HCT116 (cell line): ENCODE measurements at regions not wholly inside any gene's neighbourhood (a gene's known extent, or its start where the extent isn't known, plus 50 kb on each side); places are given as distances from the start of the nearest gene placed in this dataset.

Experiments
- ATAC-seq: fragments of 200-7000 bp; cut with Tn5 transposase; 2 replicates; pipeline ENCODE4 v1.9.1; 2020; ENCODE audit warnings: mild to moderate bottlenecking, moderate library complexity
- BruUV-seq: library from RNA; stranded (reverse); fragments of 400-500 nt; replicated peaks from 2 replicates; lab custom pipeline; 2021; lab: Mats Ljungman, UMichigan
- CTCF ChIA-PET: fragments of 300-600 bp; sonication (Branson Sonifier 250); formaldehyde crosslinking; loops from one replicate; lab custom pipeline; 2021; ENCODE audit warnings: antibody characterized with exemption; lab: Charles Lee
- POLR2A ChIA-PET: fragments of 300-600, 350-600 bp; sonication (Branson Sonifier 250); formaldehyde crosslinking; loops from one replicate; lab custom pipeline; 2021; ENCODE audit warnings: antibody characterized with exemption; lab: Charles Lee
- RAD21 ChIA-PET, 2 experiments: fragments of 300-600 bp; sonication (Branson Sonifier 250); formaldehyde crosslinking; loops; one replicate each; lab custom pipeline; 2023; ENCODE audit warnings: low total read pairs in 2 of 2; ENCODE audit not compliant: uncharacterized antibody in 2 of 2, unreplicated experiment in 2 of 2, low non-redundant PET in 1 of 2; lab: Charles Lee
- DNase-seq: peaks from one replicate; pipeline ENCODE4 v3.0.0-alpha.2; 2010; ENCODE audit warnings: low read depth, low spot score
- H2AFZ ChIP-seq: fragments of 200-600 bp; shearing (Covaris generic), sonication (generic); 2 replicates; pipeline ENCODE4 v1.6.1; 2017; ENCODE audit warnings: low read depth, mixed run types, mixed read lengths, antibody characterized with exemption, low read length; ENCODE audit not compliant: poor library complexity, severe bottlenecking
- H3K27ac ChIP-seq: 2 replicates; pipeline ENCODE4 v1.5.1; 2012; ENCODE audit warnings: low read depth, low read length
- H3K27me3 ChIP-seq: fragments of 200-600 bp; sonication (generic); 2 replicates; pipeline ENCODE4 v1.6.1; 2016; ENCODE audit warnings: mixed run types, low read length, mixed read lengths; ENCODE audit not compliant: insufficient read depth
- H3K36me3 ChIP-seq, 2 experiments: fragments of 200-500 bp in 1 of 2; fragments of 200-600 bp in 1 of 2; sonication (Bioruptor generic) in 1 of 2; sonication (generic) in 1 of 2; 2 replicates each; pipeline versions ENCODE4 v1.5.1 to v1.6.1; 2014 to 2016; ENCODE audit warnings: low read length in 2 of 2, inconsistent platforms in 1 of 2, mixed read lengths in 1 of 2, mixed run types in 1 of 2; ENCODE audit not compliant: insufficient read depth in 2 of 2, control insufficient read depth in 1 of 2
- H3K4me1 ChIP-seq, 2 experiments: fragments of 200-600 bp in 1 of 2; sonication (generic) in 1 of 2; 2 replicates each; pipeline versions ENCODE4 v1.5.1 to v1.6.1; 2012 to 2017; ENCODE audit warnings: low read length in 2 of 2, inconsistent platforms in 1 of 2, mild to moderate bottlenecking in 1 of 2, mixed read lengths in 1 of 2, mixed run types in 1 of 2, moderate library complexity in 1 of 2; ENCODE audit not compliant: insufficient read depth in 2 of 2, control insufficient read depth in 1 of 2
- H3K4me2 ChIP-seq: fragments of 200-600 bp; sonication (generic); 2 replicates; pipeline ENCODE4 v1.6.1; 2017; ENCODE audit warnings: mixed run types, low read length, mixed read lengths
- H3K4me3 ChIP-seq, 2 experiments: fragments of 200-600 bp in 1 of 2; sonication (generic) in 1 of 2; replicated peaks in 1 of 2; 2 replicates each; pipeline ENCODE4 v1.5.1; 2011 to 2016; ENCODE audit warnings: low read length in 2 of 2, control low read depth in 1 of 2, low read depth in 1 of 2, mild to moderate bottlenecking in 1 of 2, mixed read lengths in 1 of 2, mixed run types in 1 of 2
- H3K79me2 ChIP-seq: fragments of 200-600 bp; sonication (generic); 2 replicates; pipeline ENCODE4 v1.6.1; 2017; ENCODE audit warnings: mild to moderate bottlenecking, mixed run types, low read length, moderate library complexity, mixed read lengths; ENCODE audit not compliant: insufficient read depth
- H3K9ac ChIP-seq: fragments of 200-600 bp; sonication (generic); 2 replicates; pipeline ENCODE4 v1.6.1; 2016; ENCODE audit warnings: low read length, mixed read lengths
- H3K9me2 ChIP-seq: fragments of 200-600 bp; sonication (generic), shearing (Covaris generic); 2 replicates; pipeline ENCODE4 v1.6.1; 2017; ENCODE audit warnings: mixed run types, mild to moderate bottlenecking, moderate library complexity; ENCODE audit not compliant: insufficient read depth
- H3K9me3 ChIP-seq, 2 experiments: fragments of 200-500 bp in 1 of 2; fragments of 200-600 bp in 1 of 2; sonication (Bioruptor generic) in 1 of 2; sonication (generic) in 1 of 2; 2 replicates each; pipeline ENCODE4 v1.6.1; 2014 to 2017; ENCODE audit warnings: low read length in 2 of 2, mixed read lengths in 2 of 2, inconsistent platforms in 1 of 2, low read depth in 1 of 2, mild to moderate bottlenecking in 1 of 2, mixed run types in 1 of 2, moderate library complexity in 1 of 2; ENCODE audit not compliant: control insufficient read depth in 1 of 2, insufficient read depth in 1 of 2
- H4K20me1 ChIP-seq: fragments of 200-600 bp; sonication (generic), shearing (Covaris generic); 2 replicates; pipeline ENCODE4 v1.6.1; 2017; ENCODE audit warnings: mixed run types, mild to moderate bottlenecking, moderate library complexity; ENCODE audit not compliant: insufficient read depth
- EGR1 ChIP-seq: IDR thresholded peaks from 2 replicates; pipeline ENCODE4 v1.6.1; 2012; ENCODE audit warnings: low read depth
- ELF1 ChIP-seq: IDR thresholded peaks from 2 replicates; pipeline ENCODE4 v1.6.1; 2012; ENCODE audit warnings: low read depth, borderline replicate concordance
- EZH2 ChIP-seq: fragments of 200-600 bp; sonication (generic); IDR thresholded peaks from 2 replicates; pipeline ENCODE4 v1.6.1; 2017; ENCODE audit warnings: antibody characterized with exemption, mixed run types
- EZH2phosphoT487 ChIP-seq: fragments of 200-600 bp; IDR thresholded peaks from 2 replicates; pipeline ENCODE4 v1.6.1; 2018; ENCODE audit warnings: antibody characterized with exemption, borderline replicate concordance
- POLR2A ChIP-seq: IDR thresholded peaks from 2 replicates; pipeline ENCODE4 v1.7.0; 2011; ENCODE audit warnings: borderline replicate concordance; ENCODE audit not compliant: insufficient read depth, insufficient read length; ENCODE audit errors: extremely low read depth
- REST ChIP-seq: IDR thresholded peaks from 2 replicates; pipeline ENCODE4 v1.6.1; 2012; ENCODE audit warnings: low read depth
- SP1 ChIP-seq: IDR thresholded peaks from 2 replicates; pipeline ENCODE4 v1.6.1; 2012; ENCODE audit warnings: low read depth
- TCF7L2 ChIP-seq: IDR thresholded peaks from 2 replicates; pipeline ENCODE4 v1.7.0; 2011; ENCODE audit warnings: borderline replicate concordance, inconsistent platforms; ENCODE audit not compliant: insufficient read depth, insufficient read length; ENCODE audit errors: extremely low read depth
- YY1 ChIP-seq: IDR thresholded peaks from 2 replicates; pipeline ENCODE4 v1.6.1; 2011; ENCODE audit warnings: low read length, low read depth, moderate library complexity, mild to moderate bottlenecking; ENCODE audit not compliant: insufficient replicate concordance; ENCODE audit errors: extremely low read depth
- ZBTB33 ChIP-seq: IDR thresholded peaks from 2 replicates; pipeline ENCODE4 v1.6.1; 2011; ENCODE audit warnings: mild to moderate bottlenecking, low read length, moderate library complexity; ENCODE audit not compliant: insufficient replicate concordance; ENCODE audit errors: extremely low read depth
- intact Hi-C: fragments of 100-400 bp; cut with micrococcal nuclease; formaldehyde crosslinking; loops from 2 replicates; pipeline ENCODE4 v1.10.0; 2022

GRCh38 chr14:66009089-66009488, 477.1 kb upstream of the CCDC196 start:
- ChIA-PET CTCF (interaction anchor here (1.1 to 1.3 kb wide), 2 partner anchors 49 to 594 kb away, joined by 3 to 5 read pairs; no protein-coding TSS in a partner anchor), RAD21 (no interaction called here), POLR2A (no interaction called here)
- no peaks in the 10 kb centered on the region for H4K20me1 ChIP-seq
- H3K4me1 ChIP-seq, result peaks cover 2 to 9% of the 10 kb centered on the region in 2 experiments; a peak in 2 of 4 replicates
- H3K4me3 ChIP-seq, result no peak overlapping the region
- BruUV-seq, result no TSS peak
- H2AFZ ChIP-seq, result no peak overlapping the region
- no peaks in the 10 kb centered on the region for H3K36me3 ChIP-seq
- no peaks in the 10 kb centered on the region for H3K9me3 ChIP-seq
- no peak for TF ChIP-seq YY1
- no peak for TF ChIP-seq EZH2phosphoT487
- no peak for TF ChIP-seq ZBTB33
- no peak for TF ChIP-seq EGR1
- no peak for TF ChIP-seq ELF1
- TF ChIP-seq TCF7L2, result no peak
- no peak for TF ChIP-seq POLR2A
- no peak for TF ChIP-seq EZH2
- no peak overlapping the region for H3K9ac ChIP-seq
- no peaks in the 10 kb centered on the region for H3K27me3 ChIP-seq
- DNase-seq (peak; percentile 13), ATAC-seq (peak; percentile 72)
- H3K79me2 ChIP-seq, result no peaks in the 10 kb centered on the region
- intact Hi-C loops, result no loop called here
- no peaks in the 10 kb centered on the region for H3K9me2 ChIP-seq
- H3K4me2 ChIP-seq, result peak overlapping the region; percentile 0; the same call in 1 of the 2 replicates
- no peak overlapping the region for H3K27ac ChIP-seq

- TF ChIP-seq SP1, result no peak
- TF ChIP-seq REST, result no peak
- TF ChIP-seq POLR2A, result no peak
- no peak for TF ChIP-seq TCF7L2
- Histone ChIP-seq H2AFZ (no peak overlapping the region), H3K9me2 (no peaks in the 10 kb centered on the region), H3K27ac (no peak overlapping the region), H3K4me3 (no peak overlapping the region), H3K79me2 (no peaks in the 10 kb centered on the region), H3K4me2 (no peak overlapping the region), H3K27me3 (no peaks in the 10 kb centered on the region), H3K36me3 (no peaks in the 10 kb centered on the region), H3K4me1 (peaks cover 2 to 9% of the 10 kb centered on the region in 2 experiments; a peak in 2 of 4 replicates), H3K9ac (no peak overlapping the region), H4K20me1 (no peaks in the 10 kb centered on the region), H3K9me3 (no peaks in the 10 kb centered on the region)
- RAD21 ChIA-PET, result no interaction called here
- intact Hi-C loops, result no loop called here
- DNase-seq (no peak), ATAC-seq (no peak)
- CTCF ChIA-PET, result no interaction called here
- no TSS peak for BruUV-seq
- POLR2A ChIA-PET, result no interaction called here
These were observed 475.5 kb upstream of the CCDC196 start for GRCh38 chr14:66010695-66011094.
